RWPE2 (cell line): ENCODE measurements at regions not wholly inside any gene's neighbourhood (a gene's known extent, or its start where the extent isn't known, plus 50 kb on each side); places are given as distances from the start of the nearest gene placed in this dataset.

ENCODE experiments used
- ATAC-seq: fragments of 200-7000 bp; cut with Tn5 transposase; 3 replicates; pipeline ENCODE4 v1.9.1; 2021; ENCODE audit warnings: low read depth
- DNase-seq: peaks from one replicate; pipeline ENCODE4 v3.0.0-alpha.2; 2020; ENCODE audit warnings: low spot score
- H3K27ac ChIP-seq: fragments of 450-650 bp; 2 replicates; pipeline ENCODE4 v1.5.1; 2017; ENCODE audit warnings: mild to moderate bottlenecking; ENCODE audit not compliant: poor library complexity, severe bottlenecking
- H3K27me3 ChIP-seq: fragments of 250-450 bp; sonication (Bioruptor Pico); 2 replicates; pipeline ENCODE4 v1.5.1; 2021; ENCODE audit warnings: mild to moderate bottlenecking, moderate library complexity; ENCODE audit not compliant: insufficient read depth, poor library complexity, severe bottlenecking
- H3K36me3 ChIP-seq: fragments of 250-450 bp; sonication (Bioruptor Pico); 2 replicates; pipeline ENCODE4 v1.5.1; 2020; ENCODE audit warnings: low read depth, mild to moderate bottlenecking, moderate library complexity
- H3K4me1 ChIP-seq: fragments of 250-450 bp; sonication (Bioruptor Pico); 2 replicates; pipeline ENCODE4 v1.5.1; 2021; ENCODE audit warnings: mild to moderate bottlenecking, moderate library complexity; ENCODE audit not compliant: insufficient read depth, poor library complexity, severe bottlenecking
- H3K4me3 ChIP-seq: fragments of 250-450 bp; sonication (Bioruptor Pico); 2 replicates; pipeline ENCODE4 v1.5.1; 2021; ENCODE audit warnings: mild to moderate bottlenecking, moderate library complexity; ENCODE audit not compliant: severe bottlenecking
- H3K9me3 ChIP-seq: fragments of 250-450 bp; sonication (Bioruptor Pico); 2 replicates; pipeline ENCODE4 v1.5.1; 2021; ENCODE audit warnings: mild to moderate bottlenecking, moderate library complexity; ENCODE audit not compliant: severe bottlenecking
- CTCF ChIP-seq: fragments of 450-650 bp; IDR thresholded peaks from one replicate; pipeline ENCODE4 v1.5.1; 2017; ENCODE audit warnings: mild to moderate bottlenecking, moderate library complexity; ENCODE audit not compliant: poor library complexity, severe bottlenecking

- no peak for TF ChIP-seq CTCF
- H3K4me1 ChIP-seq, result no peaks in the 10 kb centered on the region
- H3K36me3 ChIP-seq, result no peaks in the 10 kb centered on the region
- no peak overlapping the region for H3K4me3 ChIP-seq
- DNase-seq, result no peak
- no peaks in the 10 kb centered on the region for H3K9me3 ChIP-seq
- no peak overlapping the region for H3K27ac ChIP-seq
- H3K27me3 ChIP-seq, result no peaks in the 10 kb centered on the region
- ATAC-seq, result no peak
These were observed 68.1 kb upstream of the OGFRL1 start for GRCh38 chr6:71220466-71220865.

GRCh38 chr6:71222671-71223070, 65.9 kb upstream of the OGFRL1 start:
- ATAC-seq, result no peak
- no peak for TF ChIP-seq CTCF
- Histone ChIP-seq H3K9me3 (no peaks in the 10 kb centered on the region), H3K27ac (no peak overlapping the region), H3K4me1 (no peaks in the 10 kb centered on the region), H3K27me3 (no peaks in the 10 kb centered on the region), H3K4me3 (no peak overlapping the region), H3K36me3 (no peaks in the 10 kb centered on the region)
- no peak for DNase-seq

GRCh38 chr6:71224011-71224410, 64.6 kb upstream of the OGFRL1 start:
- TF ChIP-seq CTCF, result no peak
- ATAC-seq (no peak), DNase-seq (no peak)
- H3K4me3 ChIP-seq, result no peak overlapping the region
- H3K27me3 ChIP-seq, result no peaks in the 10 kb centered on the region
- peaks cover 13% of the 10 kb centered on the region for H3K4me1 ChIP-seq
- H3K36me3 ChIP-seq, result no peaks in the 10 kb centered on the region
- H3K27ac ChIP-seq, result no peak overlapping the region
- H3K9me3 ChIP-seq, result no peaks in the 10 kb centered on the region

- H3K9me3 ChIP-seq, result no peaks in the 10 kb centered on the region
- H3K27ac ChIP-seq, result no peak overlapping the region
- peaks cover 14% of the 10 kb centered on the region for H3K4me1 ChIP-seq
- no peak for ATAC-seq
- no peak for DNase-seq
- H3K36me3 ChIP-seq, result no peaks in the 10 kb centered on the region
- TF ChIP-seq CTCF, result no peak
- H3K4me3 ChIP-seq, result no peak overlapping the region
- H3K27me3 ChIP-seq, result no peaks in the 10 kb centered on the region
These were observed 62.5 kb upstream of the OGFRL1 start for GRCh38 chr6:71226151-71226550.

- TF ChIP-seq CTCF, result no peak
- Histone ChIP-seq H3K9me3 (no peaks in the 10 kb centered on the region), H3K4me1 (peaks cover 14% of the 10 kb centered on the region), H3K36me3 (no peaks in the 10 kb centered on the region), H3K4me3 (no peak overlapping the region), H3K27me3 (no peaks in the 10 kb centered on the region), H3K27ac (peak overlapping the region; percentile 68)
- DNase-seq, result no peak
- peak; percentile 79 for ATAC-seq
These were observed 60.1 kb upstream of the OGFRL1 start for GRCh38 chr6:71228461-71229041.
